HepG2 (cell line): ENCODE measurements at regions not wholly inside any gene's neighbourhood (a gene's known extent, or its start where the extent isn't known, plus 50 kb on each side); places are given as distances from the start of the nearest gene placed in this dataset.

Experiments
- ATAC-seq: fragments of 200-7000 bp; cut with Tn5 transposase; 3 replicates; pipeline ENCODE4 v1.9.1; 2020; ENCODE audit warnings: mild to moderate bottlenecking, moderate library complexity
- BruUV-seq: library from RNA; stranded (reverse); fragments of 400-500 nt; replicated peaks from 2 replicates; lab custom pipeline; 2021; lab: Mats Ljungman, UMichigan
- CTCF ChIA-PET: fragments of 300-600 bp; formaldehyde crosslinking; extraction: SDS; loops from one replicate; lab custom pipeline; 2021; ENCODE audit warnings: low total read pairs, inconsistent platforms, low intra/inter-chr PET ratio; lab: Yijun Ruan, JAX
- POLR2A ChIA-PET: fragments of 350-600 bp; sonication (Branson Sonifier 250); formaldehyde crosslinking; loops from one replicate; lab custom pipeline; 2020; ENCODE audit warnings: antibody characterized with exemption, inconsistent platforms; lab: Yijun Ruan, JAX
- DNase-seq: peaks from one replicate; pipeline ENCODE4 v3.0.0-alpha.2; 2015; ENCODE audit warnings: low spot score
- FAIRE-seq: peaks from 3 replicates; lab custom pipeline; 2011; peaks lifted over from hg19 to GRCh38; lab: Jason Lieb, UNC
- H2AFZ ChIP-seq: one replicate; pipeline ENCODE4 v1.6.1; 2011; ENCODE audit warnings: low read length, inconsistent platforms
- H3K27ac ChIP-seq: fragments of 300-600 bp; 3 replicates; pipeline ENCODE4 v1.8.0; 2011; ENCODE audit warnings: mixed run types, mild to moderate bottlenecking, mixed read lengths, low read length, inconsistent platforms; ENCODE audit not compliant: insufficient read depth; ENCODE audit errors: extremely low read length
- H3K27me3 ChIP-seq, 2 experiments: fragments of 200-600 bp in 1 of 2; 2 replicates in 1 of 2; 3 replicates in 1 of 2; pipeline versions ENCODE4 v1.6.0 to v1.8.0; 2011; ENCODE audit warnings: low read length in 2 of 2, mild to moderate bottlenecking in 2 of 2, moderate library complexity in 2 of 2, inconsistent platforms in 1 of 2; ENCODE audit not compliant: insufficient read depth in 2 of 2, control insufficient read depth in 1 of 2
- H3K36me3 ChIP-seq, 2 experiments: fragments of 200-600 bp in 1 of 2; replicated peaks in 1 of 2; 2 replicates in 1 of 2; 3 replicates in 1 of 2; pipeline versions ENCODE4 v1.5.1 to v1.8.0; 2011; ENCODE audit warnings: low read length in 2 of 2, inconsistent platforms in 1 of 2; ENCODE audit not compliant: insufficient read depth in 2 of 2, control insufficient read depth in 1 of 2
- H3K4me1 ChIP-seq: 2 replicates; pipeline ENCODE4 v1.5.1; 2012; ENCODE audit warnings: low read length, inconsistent platforms; ENCODE audit not compliant: insufficient read depth
- H3K4me2 ChIP-seq: 2 replicates; pipeline ENCODE4 v1.6.0; 2011; ENCODE audit warnings: low read depth, low read length, inconsistent platforms
- H3K4me3 ChIP-seq, 3 experiments: fragments of 200-600 bp in 1 of 3; sonication (generic), shearing (Covaris generic) in 1 of 3; replicated peaks in 1 of 3; 2 replicates each; pipeline ENCODE4 v1.5.1; 2011 to 2016; ENCODE audit warnings: low read length in 3 of 3, inconsistent platforms in 2 of 3, low read depth in 2 of 3, mild to moderate bottlenecking in 2 of 3, control low read depth in 1 of 3, mixed read lengths in 1 of 3; ENCODE audit not compliant: insufficient read depth in 1 of 3
- H3K79me2 ChIP-seq: one replicate; pipeline ENCODE4 v1.6.1; 2011; ENCODE audit warnings: low read length, inconsistent platforms; ENCODE audit not compliant: insufficient read depth
- H3K9ac ChIP-seq: 2 replicates; pipeline ENCODE4 v1.6.0; 2011; ENCODE audit warnings: mild to moderate bottlenecking, low read depth, low read length, inconsistent platforms; ENCODE audit not compliant: insufficient read depth
- H3K9me3 ChIP-seq: 2 replicates; pipeline ENCODE4 v1.5.1; 2012; ENCODE audit warnings: mild to moderate bottlenecking, low read length
- H4K20me1 ChIP-seq: 2 replicates; pipeline ENCODE4 v1.6.0; 2011; ENCODE audit warnings: inconsistent platforms, mild to moderate bottlenecking, low read length, moderate library complexity; ENCODE audit not compliant: insufficient read depth
- CREB1 ChIP-seq, 2 experiments: fragments of 450-650 bp in 1 of 2; IDR thresholded peaks; 2 replicates each; pipeline ENCODE4 v1.6.1; 2016 to 2017; ENCODE audit warnings: control low read depth in 1 of 2, mild to moderate bottlenecking in 1 of 2, missing compliant biosample characterization in 1 of 2, missing genetic modification characterization in 1 of 2
- RARA ChIP-seq: IDR thresholded peaks from 2 replicates; pipeline ENCODE4 v1.6.1; 2016; ENCODE audit warnings: missing genetic modification reagents, missing compliant biosample characterization
- ZFP37 ChIP-seq: sonication (generic); formaldehyde crosslinking; IDR thresholded peaks from 2 replicates; pipeline ENCODE4 v1.4.0; 2020; ENCODE audit warnings: missing genetic modification reagents, borderline replicate concordance
- ZNF333 ChIP-seq: sonication (generic); formaldehyde crosslinking; IDR thresholded peaks from 2 replicates; pipeline ENCODE4 v1.4.0; 2020; ENCODE audit warnings: mild to moderate bottlenecking, missing genetic modification reagents, borderline replicate concordance
- WGBS: methylation state at CpG from one replicate; pipeline ENCODE4 v1.1.6; 2017; ENCODE audit warnings: low lambda C conversion rate; 5-methylcytosine and 5-hydroxymethylcytosine counted together
- in situ Hi-C: cut with HindIII; loops from 2 replicates; pipeline ENCODE4 v1.10.0; 2017; ENCODE audit warnings: low pct_unique_long_range_greater_than_20kb; ENCODE audit not compliant: extremely low pct_ligation_motif_present
- intact Hi-C: fragments of 100-400 bp; cut with micrococcal nuclease; formaldehyde crosslinking; loops from one replicate; pipeline ENCODE4 v1.10.0; 2022; ENCODE audit not compliant: unreplicated experiment
- TF ChIP-seq, protein P1 (sequence below): sonication (generic); formaldehyde crosslinking; conservative IDR thresholded peaks from 2 replicates; pipeline ENCODE4 v1.4.0; 2020; ENCODE audit warnings: mild to moderate bottlenecking, missing genetic modification reagents, moderate library complexity
- TF ChIP-seq, protein P2 (sequence below): IDR thresholded peaks from 2 replicates; pipeline ENCODE4 v1.4.0; 2020; ENCODE audit warnings: mild to moderate bottlenecking, missing genetic modification reagents

DNA sequence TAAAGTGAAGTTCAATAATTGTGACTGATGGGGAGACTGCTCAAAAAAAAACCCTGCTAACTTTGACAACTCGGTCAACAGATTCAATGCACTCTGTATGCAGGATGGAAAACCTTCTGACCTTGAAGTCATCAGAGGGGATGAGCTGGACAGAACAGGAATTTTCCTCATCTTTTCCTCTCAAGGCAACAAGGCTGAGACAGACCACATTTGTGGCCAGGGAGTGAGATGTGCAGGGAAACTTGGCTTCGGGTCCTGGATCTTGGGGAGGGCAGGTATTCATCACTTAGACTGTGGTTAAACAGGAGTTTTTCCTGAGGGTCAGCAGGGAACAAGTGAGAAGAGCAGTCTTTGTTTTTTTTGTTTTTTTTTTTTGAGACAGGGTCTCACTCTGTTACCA is 100.6 kb downstream of the BAMBI start (continued):
- TF ChIP-seq, protein P1, sequence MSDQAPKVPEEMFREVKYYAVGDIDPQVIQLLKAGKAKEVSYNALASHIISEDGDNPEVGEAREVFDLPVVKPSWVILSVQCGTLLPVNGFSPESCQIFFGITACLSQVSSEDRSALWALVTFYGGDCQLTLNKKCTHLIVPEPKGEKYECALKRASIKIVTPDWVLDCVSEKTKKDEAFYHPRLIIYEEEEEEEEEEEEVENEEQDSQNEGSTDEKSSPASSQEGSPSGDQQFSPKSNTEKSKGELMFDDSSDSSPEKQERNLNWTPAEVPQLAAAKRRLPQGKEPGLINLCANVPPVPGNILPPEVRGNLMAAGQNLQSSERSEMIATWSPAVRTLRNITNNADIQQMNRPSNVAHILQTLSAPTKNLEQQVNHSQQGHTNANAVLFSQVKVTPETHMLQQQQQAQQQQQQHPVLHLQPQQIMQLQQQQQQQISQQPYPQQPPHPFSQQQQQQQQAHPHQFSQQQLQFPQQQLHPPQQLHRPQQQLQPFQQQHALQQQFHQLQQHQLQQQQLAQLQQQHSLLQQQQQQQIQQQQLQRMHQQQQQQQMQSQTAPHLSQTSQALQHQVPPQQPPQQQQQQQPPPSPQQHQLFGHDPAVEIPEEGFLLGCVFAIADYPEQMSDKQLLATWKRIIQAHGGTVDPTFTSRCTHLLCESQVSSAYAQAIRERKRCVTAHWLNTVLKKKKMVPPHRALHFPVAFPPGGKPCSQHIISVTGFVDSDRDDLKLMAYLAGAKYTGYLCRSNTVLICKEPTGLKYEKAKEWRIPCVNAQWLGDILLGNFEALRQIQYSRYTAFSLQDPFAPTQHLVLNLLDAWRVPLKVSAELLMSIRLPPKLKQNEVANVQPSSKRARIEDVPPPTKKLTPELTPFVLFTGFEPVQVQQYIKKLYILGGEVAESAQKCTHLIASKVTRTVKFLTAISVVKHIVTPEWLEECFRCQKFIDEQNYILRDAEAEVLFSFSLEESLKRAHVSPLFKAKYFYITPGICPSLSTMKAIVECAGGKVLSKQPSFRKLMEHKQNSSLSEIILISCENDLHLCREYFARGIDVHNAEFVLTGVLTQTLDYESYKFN (CRISPR knock-in tag) = no peak
- no peak for TF ChIP-seq RARA (CRISPR knock-in tag)

DNA sequence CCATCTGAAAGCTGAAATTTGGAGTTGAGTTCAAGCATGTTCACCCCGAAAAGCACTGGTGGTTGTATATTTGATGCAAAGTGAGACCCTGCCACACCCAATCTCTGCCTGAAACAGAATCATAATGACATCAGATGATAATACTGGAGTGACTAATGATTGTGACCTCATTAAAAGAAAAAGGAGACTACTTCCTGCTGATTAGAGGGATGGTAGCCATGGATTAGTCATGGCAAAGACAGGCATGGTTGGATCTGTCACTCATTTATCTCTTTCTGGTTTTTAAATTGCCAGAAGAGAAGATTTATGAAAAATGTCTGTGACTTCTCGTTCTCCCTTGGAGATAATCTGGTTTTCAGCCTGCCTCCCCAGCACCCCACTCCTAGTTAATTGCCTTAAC is 101.2 kb downstream of the BAMBI start:
- POLR2A ChIA-PET = no interaction called here
- H3K79me2 ChIP-seq = no peaks in the 10 kb centered on the region
- no peak overlapping the region for H3K4me3 ChIP-seq
- CTCF ChIA-PET = no interaction called here
- intact Hi-C loops (loop anchor here (10.0 kb wide), 1 partner anchor 1044 kb away; no protein-coding TSS in a partner anchor), in situ Hi-C loops (no loop called here)
- no peak overlapping the region for H3K4me2 ChIP-seq
- H3K27ac ChIP-seq = no peak overlapping the region
- no peak overlapping the region for H3K9ac ChIP-seq
- BruUV-seq = no TSS peak
- ATAC-seq (no peak), DNase-seq (no peak), FAIRE-seq (no peak)
- 54% methylated on average over 2 of the region's 2 CpGs for WGBS
- no peak overlapping the region for H2AFZ ChIP-seq
- no peaks in the 10 kb centered on the region for H3K9me3 ChIP-seq
- peaks cover 31% of the 10 kb centered on the region for H3K4me1 ChIP-seq
- no peaks in the 10 kb centered on the region for H4K20me1 ChIP-seq
- no peaks in the 10 kb centered on the region for H3K27me3 ChIP-seq
- H3K36me3 ChIP-seq = no peaks in the 10 kb centered on the region
- no peak for TF ChIP-seq ZNF333 (CRISPR knock-in tag)
- TF ChIP-seq, protein P2, sequence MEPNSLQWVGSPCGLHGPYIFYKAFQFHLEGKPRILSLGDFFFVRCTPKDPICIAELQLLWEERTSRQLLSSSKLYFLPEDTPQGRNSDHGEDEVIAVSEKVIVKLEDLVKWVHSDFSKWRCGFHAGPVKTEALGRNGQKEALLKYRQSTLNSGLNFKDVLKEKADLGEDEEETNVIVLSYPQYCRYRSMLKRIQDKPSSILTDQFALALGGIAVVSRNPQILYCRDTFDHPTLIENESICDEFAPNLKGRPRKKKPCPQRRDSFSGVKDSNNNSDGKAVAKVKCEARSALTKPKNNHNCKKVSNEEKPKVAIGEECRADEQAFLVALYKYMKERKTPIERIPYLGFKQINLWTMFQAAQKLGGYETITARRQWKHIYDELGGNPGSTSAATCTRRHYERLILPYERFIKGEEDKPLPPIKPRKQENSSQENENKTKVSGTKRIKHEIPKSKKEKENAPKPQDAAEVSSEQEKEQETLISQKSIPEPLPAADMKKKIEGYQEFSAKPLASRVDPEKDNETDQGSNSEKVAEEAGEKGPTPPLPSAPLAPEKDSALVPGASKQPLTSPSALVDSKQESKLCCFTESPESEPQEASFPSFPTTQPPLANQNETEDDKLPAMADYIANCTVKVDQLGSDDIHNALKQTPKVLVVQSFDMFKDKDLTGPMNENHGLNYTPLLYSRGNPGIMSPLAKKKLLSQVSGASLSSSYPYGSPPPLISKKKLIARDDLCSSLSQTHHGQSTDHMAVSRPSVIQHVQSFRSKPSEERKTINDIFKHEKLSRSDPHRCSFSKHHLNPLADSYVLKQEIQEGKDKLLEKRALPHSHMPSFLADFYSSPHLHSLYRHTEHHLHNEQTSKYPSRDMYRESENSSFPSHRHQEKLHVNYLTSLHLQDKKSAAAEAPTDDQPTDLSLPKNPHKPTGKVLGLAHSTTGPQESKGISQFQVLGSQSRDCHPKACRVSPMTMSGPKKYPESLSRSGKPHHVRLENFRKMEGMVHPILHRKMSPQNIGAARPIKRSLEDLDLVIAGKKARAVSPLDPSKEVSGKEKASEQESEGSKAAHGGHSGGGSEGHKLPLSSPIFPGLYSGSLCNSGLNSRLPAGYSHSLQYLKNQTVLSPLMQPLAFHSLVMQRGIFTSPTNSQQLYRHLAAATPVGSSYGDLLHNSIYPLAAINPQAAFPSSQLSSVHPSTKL (CRISPR knock-in tag) = no peak
- TF ChIP-seq ZFP37 (CRISPR knock-in tag) = no peak
- TF ChIP-seq CREB1 (IDR thresholded peaks at IDR 0.05) = peak; percentile 45; the same call in 1 of the 2 replicates
- TF ChIP-seq CREB1 (CRISPR knock-in tag; IDR thresholded peaks at IDR 0.05) = no peak
